Psoas muscle (tissue), 7 donors: ENCODE measurements at regions not wholly inside any gene's neighbourhood (a gene's known extent, or its start where the extent isn't known, plus 50 kb on each side); places are given as distances from the start of the nearest gene placed in this dataset.
A peak's percentile ranks its signal among the peaks of the same experiment; 100 is the strongest.

Source experiments
- ATAC-seq, 4 donors: fragments of 200-7000 bp; cut with Tn5 transposase; one replicate each; pipeline ENCODE4 v1.9.1; 2020; ENCODE audit warnings: moderate library complexity in 3 of 4, mild to moderate bottlenecking in 2 of 4
- DNase-seq, 2 donors: peaks; one replicate each; pipeline ENCODE4 v3.0.0-alpha.2; 2020
- H3K27ac ChIP-seq: fragments of 200-600 bp; one replicate; pipeline ENCODE4 v1.8.0; 2022
- H3K27me3 ChIP-seq, 3 donors: fragments of 200-600 bp in 1 of 3; one replicate each; pipeline versions ENCODE4 v1.6.1 to v1.8.0; 2013 to 2022; ENCODE audit warnings: low read length in 2 of 3, mild to moderate bottlenecking in 2 of 3, moderate library complexity in 1 of 3; ENCODE audit not compliant: insufficient read depth in 3 of 3
- H3K36me3 ChIP-seq, 2 donors: fragments of 200-600 bp in 1 of 2; one replicate each; pipeline versions ENCODE4 v1.6.1 to v1.8.0; 2013 to 2022; ENCODE audit warnings: low read depth in 1 of 2, mild to moderate bottlenecking in 1 of 2, moderate library complexity in 1 of 2; ENCODE audit not compliant: insufficient read depth in 1 of 2
- H3K4me1 ChIP-seq: fragments of 200-600 bp; one replicate; pipeline ENCODE4 v1.8.0; 2022
- H3K4me3 ChIP-seq: fragments of 200-600 bp; one replicate; pipeline ENCODE4 v1.8.0; 2022; ENCODE audit warnings: mild to moderate bottlenecking
- H3K9me3 ChIP-seq: fragments of 200-600 bp; one replicate; pipeline ENCODE4 v1.8.0; 2022
- CTCF ChIP-seq: fragments of 200-600 bp; IDR thresholded peaks from one replicate; pipeline ENCODE4 v1.8.0; 2022; ENCODE audit warnings: antibody characterized with exemption
- WGBS, 3 donors: extraction: QIAGEN DNeasy Blood & Tissue Kit; methylation state at CpG; one replicate each; pipeline versions ENCODE4 v1.1.6 to v1.1.7; 2013; 5-methylcytosine and 5-hydroxymethylcytosine counted together
- intact Hi-C, 2 donors: fragments of 100-400 bp; cut with DNase I; formaldehyde crosslinking; loops; one replicate each; pipeline versions ENCODE4 v1.11.0 to v1.14.2; 2022
- donor health status: healthy with polysubstance abuse.
- donor health status: DM: no; HTN: no; CAD: no; lungs with moderate emphysema.
- donor health status: Bipolar disorder and iron deficiency.
- donor health status: healthy.
- donor health status: DM: yes; HTN: yes; CAD: no.
- donor health status: DM: no; HTN: no; CAD: no.
- donor health status: DM: yes; HTN: yes; CAD: no.

- Histone ChIP-seq H3K27ac (no peak overlapping the region), H3K9me3 (no peaks in the 10 kb centered on the region), H3K4me1 (no peaks in the 10 kb centered on the region), H3K4me3 (no peak overlapping the region), H3K36me3 (no peaks in the 10 kb centered on the region), H3K27me3 (no peaks in the 10 kb centered on the region)
- ATAC-seq, result no peak
- intact Hi-C loops, result loop anchor here in 1 of 2 donors (10.0 kb wide), 1 partner anchor 1804 kb away; no protein-coding TSS in a partner anchor
- WGBS, 3 donors, result 79 to 87% (median 85%) methylated on average over 6 of the region's 6 CpGs
- no peak for DNase-seq
- no peak for TF ChIP-seq CTCF
These were observed 56.1 kb upstream of the DLGAP1 start for GRCh38 chr18:4511166-4511565.

DNA sequence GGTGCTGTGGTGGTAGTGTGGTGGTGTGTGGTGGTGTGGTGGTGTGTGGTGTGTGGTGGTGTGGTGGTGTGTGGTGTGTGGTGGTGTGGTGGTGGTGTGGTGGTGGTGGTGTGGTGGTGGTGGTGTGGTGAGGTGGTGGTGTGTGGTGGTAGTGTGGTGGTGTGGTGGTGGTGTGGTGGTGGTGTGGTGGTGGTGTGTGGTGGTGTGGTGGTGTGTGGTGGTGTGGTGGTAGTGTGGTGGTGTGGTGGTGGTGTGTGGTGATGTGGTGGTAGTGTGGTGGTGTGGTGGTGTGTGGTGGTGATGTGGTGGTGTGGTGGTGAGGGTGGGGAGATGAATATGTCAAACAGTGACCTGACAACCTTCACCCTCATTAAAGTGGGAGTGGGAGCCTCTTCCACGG, 55.6 kb upstream of the DLGAP1 start:
- Histone ChIP-seq H3K4me3 (no peak overlapping the region), H3K27ac (no peak overlapping the region), H3K36me3 (no peaks in the 10 kb centered on the region), H3K27me3 (no peaks in the 10 kb centered on the region), H3K4me1 (no peaks in the 10 kb centered on the region), H3K9me3 (no peaks in the 10 kb centered on the region)
- intact Hi-C loops, result loop anchor here in 1 of 2 donors (10.0 kb wide), 1 partner anchor 1804 kb away; no protein-coding TSS in a partner anchor
- TF ChIP-seq CTCF, result no peak
- DNase-seq (no peak), ATAC-seq (peak in 3 of 4 donors; percentile 42 to 90 (median 55))
- 93 to 100% (median 100%) methylated on average over 1 of the region's 1 CpG for WGBS, 3 donors

GRCh38 chr18:4510160-4510559, 55.1 kb upstream of the DLGAP1 start:
- no peak for TF ChIP-seq CTCF
- no peak for DNase-seq
- H3K36me3 ChIP-seq, result no peaks in the 10 kb centered on the region
- no peak overlapping the region for H3K27ac ChIP-seq
- no peak for ATAC-seq
- no peaks in the 10 kb centered on the region for H3K9me3 ChIP-seq
- 90 to 93% (median 92%) methylated on average over 9 of the region's 9 CpGs for WGBS, 3 donors
- H3K4me3 ChIP-seq, result no peak overlapping the region
- intact Hi-C loops, result loop anchor here in 1 of 2 donors (10.0 kb wide), 1 partner anchor 1805 kb away; no protein-coding TSS in a partner anchor
- no peaks in the 10 kb centered on the region for H3K4me1 ChIP-seq
- no peaks in the 10 kb centered on the region for H3K27me3 ChIP-seq
